LNCAP (cell line): ENCODE measurements at regions not wholly inside any gene's neighbourhood (a gene's known extent, or its start where the extent isn't known, plus 50 kb on each side); places are given as distances from the start of the nearest gene placed in this dataset.

ENCODE experiments used
- TF ChIP-seq, protein P1 (sequence below): fragments of 450-650 bp; IDR thresholded peaks from 2 replicates; pipeline ENCODE4 v1.5.1; 2017; ENCODE audit warnings: mild to moderate bottlenecking

DNA sequence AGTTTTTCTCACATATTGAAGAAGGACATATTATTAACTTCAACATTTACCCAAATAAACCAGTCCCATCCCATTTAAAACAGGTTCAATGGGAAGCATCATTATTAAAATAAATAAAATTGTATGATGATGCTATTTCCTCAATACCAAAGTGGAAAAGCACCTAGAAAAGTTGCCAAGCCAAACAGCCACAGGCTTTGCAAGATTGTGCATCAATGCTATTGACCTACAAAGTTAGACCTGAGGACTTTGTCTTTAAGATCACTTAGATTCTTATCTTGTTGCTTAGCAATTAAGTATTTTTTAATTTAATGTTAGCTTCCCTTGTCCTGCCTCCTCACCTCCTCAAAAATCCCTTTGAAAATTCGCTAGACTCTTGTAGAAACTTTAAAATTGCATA is 132.1 kb downstream of the SAMD5 start:
- TF ChIP-seq, protein P1, sequence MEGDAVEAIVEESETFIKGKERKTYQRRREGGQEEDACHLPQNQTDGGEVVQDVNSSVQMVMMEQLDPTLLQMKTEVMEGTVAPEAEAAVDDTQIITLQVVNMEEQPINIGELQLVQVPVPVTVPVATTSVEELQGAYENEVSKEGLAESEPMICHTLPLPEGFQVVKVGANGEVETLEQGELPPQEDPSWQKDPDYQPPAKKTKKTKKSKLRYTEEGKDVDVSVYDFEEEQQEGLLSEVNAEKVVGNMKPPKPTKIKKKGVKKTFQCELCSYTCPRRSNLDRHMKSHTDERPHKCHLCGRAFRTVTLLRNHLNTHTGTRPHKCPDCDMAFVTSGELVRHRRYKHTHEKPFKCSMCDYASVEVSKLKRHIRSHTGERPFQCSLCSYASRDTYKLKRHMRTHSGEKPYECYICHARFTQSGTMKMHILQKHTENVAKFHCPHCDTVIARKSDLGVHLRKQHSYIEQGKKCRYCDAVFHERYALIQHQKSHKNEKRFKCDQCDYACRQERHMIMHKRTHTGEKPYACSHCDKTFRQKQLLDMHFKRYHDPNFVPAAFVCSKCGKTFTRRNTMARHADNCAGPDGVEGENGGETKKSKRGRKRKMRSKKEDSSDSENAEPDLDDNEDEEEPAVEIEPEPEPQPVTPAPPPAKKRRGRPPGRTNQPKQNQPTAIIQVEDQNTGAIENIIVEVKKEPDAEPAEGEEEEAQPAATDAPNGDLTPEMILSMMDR, result no peak

DNA sequence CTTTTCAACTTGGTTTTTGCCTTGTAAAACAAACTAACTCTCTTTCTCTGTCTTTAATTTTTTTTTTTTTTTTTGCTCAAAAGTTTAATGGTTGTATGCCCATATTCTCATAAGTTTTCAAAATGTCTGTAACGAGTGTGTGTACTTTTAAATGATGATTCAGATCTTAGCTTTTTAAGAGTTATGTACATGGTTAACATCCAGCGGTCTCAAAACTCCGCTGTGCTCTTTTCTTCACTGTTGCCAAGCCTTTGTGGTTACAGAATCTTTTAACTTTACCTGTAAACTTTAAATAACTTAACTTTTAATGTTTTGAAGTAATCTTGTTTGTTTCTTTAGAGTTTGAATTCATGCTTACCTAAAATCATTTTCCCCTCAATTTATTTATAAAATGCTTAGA is 133.0 kb downstream of the SAMD5 start:
- TF ChIP-seq, protein P1, result no peak

DNA sequence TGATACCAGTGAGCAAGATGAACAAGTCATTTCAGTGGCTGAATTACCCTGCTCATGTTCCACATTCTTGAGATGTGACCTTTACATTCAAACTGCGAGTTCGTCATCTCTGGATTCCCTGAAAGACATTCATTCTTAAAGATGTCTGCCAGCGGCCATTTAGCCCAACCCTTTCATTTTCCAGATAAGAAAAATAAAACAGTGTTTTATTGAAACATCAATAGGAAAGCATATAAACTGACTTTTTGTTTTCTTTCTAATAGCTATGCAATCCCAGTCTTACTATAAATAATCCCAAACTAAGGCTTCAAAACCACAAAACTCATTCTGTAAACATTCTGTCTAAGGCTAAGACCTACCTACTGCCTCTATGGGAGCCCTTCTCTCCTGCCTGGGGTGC is 134.0 kb downstream of the SAMD5 start:
- TF ChIP-seq, protein P1, result no peak

DNA sequence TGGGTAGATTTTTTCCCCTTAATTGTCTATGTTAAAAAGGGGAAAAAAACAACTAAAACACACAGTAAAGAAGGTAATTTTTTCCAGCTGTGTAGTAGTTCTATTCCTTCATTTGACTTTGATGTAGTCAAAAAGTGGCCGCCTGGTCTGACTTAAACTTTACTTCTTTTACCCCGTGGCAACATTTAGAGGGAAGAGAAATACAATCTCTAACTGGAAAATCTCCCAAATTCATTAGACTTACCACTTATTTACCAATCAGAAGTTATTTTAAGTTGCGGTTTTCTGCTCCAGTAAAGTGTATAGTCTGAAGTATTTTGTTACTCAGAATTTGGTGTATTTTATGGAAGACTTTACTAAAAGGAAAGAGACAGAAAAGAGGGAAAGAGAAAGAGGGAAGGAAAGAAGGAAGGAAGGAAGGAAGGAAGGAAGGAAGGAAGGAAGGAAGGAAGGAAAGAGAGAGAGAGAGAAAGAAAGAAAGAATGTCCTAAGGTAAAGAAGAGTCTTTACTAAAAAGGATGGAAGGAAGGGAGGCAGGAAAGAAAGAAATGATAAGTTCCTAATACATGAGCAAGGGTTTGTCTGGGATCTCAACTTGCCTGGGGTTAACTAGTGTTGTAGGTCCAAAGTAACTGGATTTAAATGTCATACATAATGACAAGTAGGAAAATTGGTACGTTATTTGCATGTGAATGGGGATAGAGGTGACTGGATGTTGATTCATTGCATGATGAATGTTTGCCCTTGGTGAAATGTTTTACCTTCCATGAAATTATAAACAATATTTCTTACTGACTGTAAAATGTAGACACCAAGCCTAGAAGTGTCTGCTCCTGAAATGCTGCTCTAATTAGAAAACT is 135.1 kb downstream of the SAMD5 start:
- TF ChIP-seq, protein P1, result no peak

DNA sequence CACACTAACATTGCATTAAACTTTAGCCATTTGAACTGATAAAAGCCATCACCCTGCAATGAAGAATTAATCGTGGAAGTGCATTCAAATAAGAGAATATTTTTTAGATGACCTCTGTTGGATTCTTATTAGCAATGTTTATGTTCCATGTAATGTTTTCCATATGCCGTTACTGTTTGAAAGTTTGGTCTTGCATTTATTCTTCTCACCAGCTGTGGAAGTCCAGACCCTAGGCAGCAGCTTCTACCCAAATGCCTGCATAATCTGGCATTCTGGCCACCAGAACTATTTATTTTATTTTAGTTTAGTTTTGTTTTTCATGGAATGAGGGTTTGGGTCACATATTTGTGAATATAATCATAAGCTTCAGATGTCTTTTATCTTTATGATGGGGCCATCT is 140.4 kb downstream of the SAMD5 start:
- TF ChIP-seq, protein P1, result no peak

DNA sequence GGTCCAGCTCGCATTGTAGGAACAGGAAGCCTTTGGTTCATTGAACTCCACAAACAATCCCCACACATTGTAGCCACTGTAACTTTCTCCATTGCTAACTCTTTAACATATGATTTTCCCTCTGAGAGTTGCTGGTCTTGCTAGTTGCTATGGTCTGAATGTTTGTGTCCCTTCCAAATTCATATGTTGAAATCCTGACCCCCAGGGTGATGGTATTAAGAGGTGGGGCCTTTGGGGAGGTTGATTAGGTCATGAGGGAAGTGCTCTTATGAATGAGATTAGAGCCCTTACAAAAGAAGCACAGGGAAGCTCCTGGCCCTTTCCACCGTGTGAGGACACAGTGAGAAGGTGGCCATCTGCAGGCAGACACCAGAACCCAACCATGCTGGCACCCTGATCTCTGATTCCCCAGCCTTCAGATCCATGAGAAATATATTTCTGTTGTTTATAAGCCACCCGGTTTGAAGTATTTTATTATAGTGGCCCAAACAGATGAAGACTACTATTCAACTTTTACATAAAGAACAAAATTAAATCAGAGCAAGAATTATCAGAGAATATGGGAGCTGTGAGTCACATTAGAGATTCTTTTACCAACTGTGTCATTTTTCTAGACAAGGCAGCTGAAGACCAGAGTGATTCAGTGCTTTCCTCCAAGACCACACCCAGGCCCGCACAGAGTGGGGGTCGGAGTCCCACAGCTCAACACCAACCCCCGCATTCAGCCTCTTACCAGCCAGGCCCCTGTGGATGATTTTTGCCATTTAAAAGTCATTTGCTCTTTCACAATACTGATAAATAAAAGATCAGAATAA is 143.0 kb downstream of the SAMD5 start:
- TF ChIP-seq, protein P1, result no peak

DNA sequence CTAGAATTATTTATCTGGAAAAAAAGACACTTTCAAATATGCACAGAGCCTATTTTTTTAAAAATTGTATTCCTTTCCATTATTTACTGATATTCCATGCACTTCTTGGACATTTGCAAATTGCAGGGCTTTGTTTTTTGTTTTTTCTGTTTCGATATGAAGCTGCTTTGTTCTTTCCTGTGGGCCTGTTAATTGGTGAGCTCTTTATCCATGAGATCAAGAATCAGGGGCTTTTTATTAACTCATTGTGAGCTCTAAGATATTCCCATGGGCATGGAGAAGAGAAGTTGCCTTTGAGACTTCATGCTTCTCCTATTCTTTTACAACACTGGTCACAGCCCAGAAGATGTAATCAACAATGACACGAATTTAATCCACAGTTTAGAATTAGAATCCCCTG is 145.1 kb downstream of the SAMD5 start:
- TF ChIP-seq, protein P1, result no peak
